D721Med (cell line): ENCODE measurements at regions not wholly inside any gene's neighbourhood (a gene's known extent, or its start where the extent isn't known, plus 50 kb on each side); places are given as distances from the start of the nearest gene placed in this dataset.

Source experiments
- DNase-seq: peaks from one replicate; pipeline ENCODE4 v3.0.0; 2011; ENCODE audit warnings: low spot score; ENCODE audit not compliant: insufficient read length
- FAIRE-seq: peaks from 2 replicates; lab custom pipeline; 2011; peaks lifted over from hg19 to GRCh38; lab: Jason Lieb, UNC
- TF ChIP-seq, protein P1 (sequence below): IDR thresholded peaks from 2 replicates; pipeline ENCODE4 v1.5.1; 2012; ENCODE audit warnings: mild to moderate bottlenecking, control low read depth; ENCODE audit not compliant: insufficient read depth; ENCODE audit errors: missing control alignments

DNA sequence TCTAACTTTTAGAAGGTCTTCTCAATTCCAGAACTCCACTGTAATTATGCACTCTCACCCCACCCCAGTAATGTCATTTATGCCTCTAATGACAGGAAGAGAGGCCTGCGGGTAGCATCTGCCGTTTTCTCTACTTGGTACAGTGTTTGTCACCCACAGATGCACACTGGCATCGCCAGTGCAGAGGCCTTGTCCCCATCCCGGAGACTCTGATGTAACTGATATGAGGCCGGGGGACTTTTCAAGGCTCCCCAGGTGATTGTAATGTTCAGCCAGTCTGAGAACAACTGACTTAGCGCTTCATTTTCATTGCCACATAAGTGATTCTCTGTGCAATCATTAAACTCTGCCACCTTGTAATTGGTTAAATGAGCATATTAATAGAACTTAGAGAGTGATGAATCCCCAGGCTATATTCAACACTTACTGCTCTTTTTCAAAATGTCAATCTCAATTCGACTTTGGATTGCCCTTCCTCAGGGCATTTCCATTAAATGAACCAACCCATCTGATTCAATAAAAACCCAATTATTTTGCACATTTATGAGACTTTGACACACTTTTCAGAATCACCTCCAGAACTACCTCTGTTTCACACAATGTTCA is 113.2 kb downstream of the HERPUD2 start:
- TF ChIP-seq, protein P1, sequence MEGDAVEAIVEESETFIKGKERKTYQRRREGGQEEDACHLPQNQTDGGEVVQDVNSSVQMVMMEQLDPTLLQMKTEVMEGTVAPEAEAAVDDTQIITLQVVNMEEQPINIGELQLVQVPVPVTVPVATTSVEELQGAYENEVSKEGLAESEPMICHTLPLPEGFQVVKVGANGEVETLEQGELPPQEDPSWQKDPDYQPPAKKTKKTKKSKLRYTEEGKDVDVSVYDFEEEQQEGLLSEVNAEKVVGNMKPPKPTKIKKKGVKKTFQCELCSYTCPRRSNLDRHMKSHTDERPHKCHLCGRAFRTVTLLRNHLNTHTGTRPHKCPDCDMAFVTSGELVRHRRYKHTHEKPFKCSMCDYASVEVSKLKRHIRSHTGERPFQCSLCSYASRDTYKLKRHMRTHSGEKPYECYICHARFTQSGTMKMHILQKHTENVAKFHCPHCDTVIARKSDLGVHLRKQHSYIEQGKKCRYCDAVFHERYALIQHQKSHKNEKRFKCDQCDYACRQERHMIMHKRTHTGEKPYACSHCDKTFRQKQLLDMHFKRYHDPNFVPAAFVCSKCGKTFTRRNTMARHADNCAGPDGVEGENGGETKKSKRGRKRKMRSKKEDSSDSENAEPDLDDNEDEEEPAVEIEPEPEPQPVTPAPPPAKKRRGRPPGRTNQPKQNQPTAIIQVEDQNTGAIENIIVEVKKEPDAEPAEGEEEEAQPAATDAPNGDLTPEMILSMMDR = no peak
- DNase-seq = no peak
- FAIRE-seq = no peak

DNA sequence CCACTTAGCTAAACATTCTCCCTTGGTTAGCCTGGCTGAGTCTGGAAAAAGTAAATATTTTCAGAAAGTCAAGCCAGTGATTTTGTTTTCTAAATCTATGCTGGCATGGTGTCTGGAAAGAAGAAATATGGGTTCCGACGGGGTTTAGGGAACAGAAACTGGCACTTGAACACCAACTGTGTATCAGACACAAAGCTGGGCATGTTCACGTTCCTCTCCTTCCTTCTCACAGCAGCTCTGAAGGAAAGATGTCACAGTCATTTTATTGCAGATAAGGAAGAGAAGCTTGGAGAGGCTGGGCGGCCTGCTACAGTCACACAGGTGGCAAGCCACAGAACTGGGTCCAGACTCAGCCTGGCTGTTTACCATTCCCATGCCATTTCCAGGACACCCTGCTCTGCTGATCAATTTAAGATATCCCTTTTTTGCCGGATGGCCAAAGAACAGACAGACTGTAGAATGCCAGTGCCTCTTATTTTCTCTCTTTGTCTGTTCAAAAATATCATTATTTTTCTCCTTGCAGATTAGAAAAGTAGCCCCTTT is 118.8 kb downstream of the HERPUD2 start:
- FAIRE-seq (no peak), DNase-seq (no peak)
- TF ChIP-seq, protein P1 = no peak

DNA sequence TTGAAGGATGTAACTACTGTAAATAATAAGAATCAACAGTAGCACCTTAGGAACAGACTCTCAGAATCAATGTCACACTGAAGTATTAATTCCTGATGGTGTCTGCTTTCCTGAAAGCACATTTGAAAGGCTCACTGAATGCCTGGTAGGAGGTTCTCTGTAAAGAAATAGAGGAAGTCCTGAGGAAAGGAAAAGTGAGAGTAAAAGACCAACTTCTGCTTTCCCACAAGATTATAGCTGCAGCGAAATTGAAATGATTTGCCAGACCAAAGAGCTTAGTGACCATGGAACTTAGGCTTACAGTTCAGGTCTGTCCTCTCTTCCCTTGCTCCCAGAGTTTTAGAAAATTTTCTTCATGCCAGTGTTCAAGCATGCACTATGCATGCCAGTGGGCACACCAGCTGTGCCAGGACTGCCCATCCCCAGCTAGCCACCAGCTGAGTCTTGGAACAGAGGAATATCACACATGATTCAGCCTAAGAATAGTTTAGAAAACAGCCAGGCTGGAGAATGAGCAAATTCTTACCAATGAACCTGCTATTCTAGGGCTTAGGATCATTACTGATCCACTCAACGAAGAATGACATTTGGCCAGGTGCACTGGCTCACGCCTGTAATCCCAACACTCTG is 123.2 kb downstream of the HERPUD2 start:
- TF ChIP-seq, protein P1 = no peak
- DNase-seq = no peak
- FAIRE-seq = no peak

DNA sequence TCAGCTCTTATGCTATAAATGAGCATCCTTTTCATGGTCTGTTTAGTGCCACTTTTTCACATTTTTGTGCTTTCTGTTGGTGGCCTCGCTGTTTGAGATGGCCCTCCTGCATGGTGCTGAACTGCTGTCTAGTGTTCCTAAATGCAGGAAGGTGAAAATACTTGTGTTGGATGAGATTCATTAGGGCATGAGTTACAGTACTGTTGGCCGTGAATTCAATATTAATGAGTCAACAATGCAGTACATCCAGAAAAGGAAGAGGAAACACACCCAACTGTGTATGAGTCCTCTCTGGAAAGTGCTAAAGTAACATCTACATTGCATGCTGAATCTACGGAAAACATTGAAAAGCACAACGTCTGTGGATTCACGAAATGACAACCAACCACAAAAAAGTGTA is 124.0 kb downstream of the HERPUD2 start:
- FAIRE-seq (no peak), DNase-seq (no peak)
- TF ChIP-seq, protein P1 = no peak

DNA sequence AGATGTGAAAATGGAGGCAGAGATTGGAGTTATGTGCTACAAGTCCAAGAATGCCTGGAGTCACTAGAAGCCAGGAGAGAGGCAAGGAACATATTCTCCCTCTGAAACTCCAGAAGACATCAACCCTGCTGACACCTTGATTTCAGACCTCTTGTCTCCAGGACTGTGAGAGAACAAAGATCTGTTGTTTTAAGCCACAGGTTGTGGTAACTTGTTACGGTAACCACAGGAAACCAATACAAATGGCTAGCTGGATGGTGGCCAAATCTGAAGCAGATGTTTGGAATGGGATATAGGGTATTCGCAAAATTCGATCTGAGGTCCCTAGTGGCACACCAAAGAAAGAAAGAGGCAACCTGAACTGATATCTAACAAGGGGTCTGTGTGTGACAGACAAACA is 129.0 kb downstream of the HERPUD2 start:
- TF ChIP-seq, protein P1 = no peak
- DNase-seq (no peak), FAIRE-seq (no peak)

DNA sequence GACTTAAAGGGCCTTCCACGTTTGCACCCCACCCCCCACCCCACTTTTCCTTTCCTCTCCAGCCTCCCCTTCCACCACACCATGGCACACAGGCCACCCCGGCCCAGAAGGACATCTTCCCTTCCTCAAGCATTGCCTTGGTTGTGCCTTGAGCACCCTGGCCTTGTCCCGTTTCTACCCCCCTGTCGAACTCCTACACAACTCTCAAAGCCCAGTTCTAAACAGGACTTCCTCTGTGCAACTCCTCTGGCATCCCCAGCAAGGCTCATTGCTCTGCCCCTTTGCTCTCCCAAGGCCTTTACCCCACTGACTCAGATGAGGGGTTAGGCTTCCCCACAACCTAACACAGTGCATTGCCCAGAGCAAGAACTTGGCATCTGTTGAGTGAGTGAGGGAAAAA is 136.1 kb downstream of the HERPUD2 start:
- no peak for FAIRE-seq
- TF ChIP-seq, protein P1 = no peak
- no peak for DNase-seq
